HG02973 (cell line): ENCODE measurements at regions not wholly inside any gene's neighbourhood (a gene's known extent, or its start where the extent isn't known, plus 50 kb on each side); places are given as distances from the start of the nearest gene placed in this dataset.

ENCODE experiments used
- ATAC-seq: cut with Tn5 transposase; IDR thresholded peaks from one replicate; pipeline ENCODE4 v1.9.1; 2021; ENCODE audit warnings: moderate library complexity; ENCODE audit not compliant: unreplicated experiment

DNA sequence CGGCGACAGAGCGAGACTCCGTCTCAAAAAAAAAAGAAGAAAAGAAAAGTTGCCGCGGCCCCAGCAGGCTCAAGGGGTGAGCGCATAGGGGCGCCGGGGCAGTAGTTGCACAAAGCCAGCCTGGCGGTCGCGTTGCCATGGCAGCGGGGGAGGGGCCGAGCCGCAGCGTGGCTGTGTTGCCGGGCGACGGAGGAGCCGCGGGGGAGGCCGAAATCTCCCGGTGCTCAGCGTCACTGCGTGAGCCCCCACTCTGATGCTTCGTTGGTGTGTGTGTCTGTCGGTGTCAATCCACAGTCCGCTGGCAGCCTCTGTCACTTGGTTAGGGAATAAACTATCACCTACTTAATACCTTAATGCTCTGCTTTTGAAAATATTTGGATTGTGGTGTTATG, 82.9 kb upstream of the C1QTNF9B start:
- ATAC-seq, result peak; percentile 90

DNA sequence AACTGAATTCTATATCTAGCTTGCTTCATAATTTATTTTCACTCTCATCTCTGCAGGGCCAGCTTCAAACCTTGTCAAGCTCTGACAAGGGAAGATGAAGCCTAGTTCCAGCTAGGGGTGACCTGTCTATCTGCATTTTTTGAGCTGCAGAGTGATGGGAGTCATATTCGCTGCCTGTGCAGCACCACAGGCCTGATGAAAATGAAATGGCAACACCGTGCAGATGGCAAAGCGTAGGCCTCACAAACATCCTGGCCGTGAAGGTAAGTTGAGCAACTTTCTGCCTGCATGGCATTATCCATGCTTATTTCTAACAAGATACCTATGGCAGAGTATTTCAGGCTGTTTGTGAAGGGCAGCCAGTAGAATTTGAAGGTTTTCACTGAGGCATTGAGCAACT, 86.4 kb upstream of the C1QTNF9B start:
- no peak for ATAC-seq

DNA sequence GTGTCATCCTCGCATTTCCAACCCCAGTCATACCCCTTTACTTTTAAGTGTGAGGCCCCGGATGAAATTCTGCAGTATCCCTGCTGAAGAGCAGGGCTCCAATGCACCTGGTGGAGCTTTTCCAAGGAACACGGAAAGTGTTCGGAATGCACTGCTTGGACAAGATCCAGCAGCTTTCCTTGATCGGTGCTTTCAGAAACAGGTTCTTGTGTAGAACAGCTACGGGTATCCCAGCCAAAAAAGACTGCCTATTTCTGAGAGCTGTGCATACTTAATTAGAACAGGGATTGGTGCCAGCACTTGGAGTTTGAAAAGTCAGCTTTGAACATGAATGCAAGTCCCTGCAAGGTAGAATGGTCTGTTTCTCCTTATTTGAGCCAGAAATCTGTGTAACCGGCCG, 87.2 kb upstream of the C1QTNF9B start:
- no peak for ATAC-seq

DNA sequence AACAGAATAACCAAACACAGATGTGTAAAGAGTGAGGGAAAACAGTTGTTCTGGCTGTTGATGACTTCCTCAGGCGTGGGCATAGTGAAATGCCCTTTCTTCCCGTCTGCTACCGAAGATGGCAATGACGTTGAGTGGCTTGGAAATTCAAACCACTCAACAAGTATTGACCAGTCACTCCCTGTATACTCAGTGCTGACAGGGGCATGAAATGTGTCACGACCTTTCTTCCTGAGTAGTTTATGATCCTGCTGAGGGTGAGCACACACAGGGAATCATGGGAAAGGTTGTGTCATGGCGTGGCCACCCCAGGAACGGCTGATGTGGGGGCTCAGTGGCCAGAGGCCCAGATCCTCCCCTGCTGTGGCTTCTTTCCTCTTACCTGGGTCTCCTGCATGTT, 87.8 kb upstream of the C1QTNF9B start:
- ATAC-seq, result no peak

DNA sequence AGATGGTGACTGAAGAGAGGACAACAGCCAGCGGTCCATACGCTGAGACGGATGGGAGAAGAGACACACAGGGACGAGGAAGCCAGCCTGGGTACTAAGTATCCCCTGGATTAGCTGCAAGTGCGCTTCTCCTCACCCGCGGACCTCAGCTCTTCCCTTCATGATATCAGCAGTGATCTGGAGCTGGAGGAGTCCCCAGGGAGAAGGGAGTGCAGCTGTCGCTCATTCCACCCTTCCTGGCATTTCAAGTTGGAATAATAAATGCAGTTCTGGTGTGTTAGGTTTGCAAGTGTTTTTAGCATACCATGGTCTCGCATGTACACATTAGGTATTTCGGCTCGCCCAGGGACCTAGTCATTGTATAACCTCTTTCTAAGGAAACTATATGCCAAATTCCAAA, 88.5 kb upstream of the C1QTNF9B start:
- ATAC-seq, result no peak

DNA sequence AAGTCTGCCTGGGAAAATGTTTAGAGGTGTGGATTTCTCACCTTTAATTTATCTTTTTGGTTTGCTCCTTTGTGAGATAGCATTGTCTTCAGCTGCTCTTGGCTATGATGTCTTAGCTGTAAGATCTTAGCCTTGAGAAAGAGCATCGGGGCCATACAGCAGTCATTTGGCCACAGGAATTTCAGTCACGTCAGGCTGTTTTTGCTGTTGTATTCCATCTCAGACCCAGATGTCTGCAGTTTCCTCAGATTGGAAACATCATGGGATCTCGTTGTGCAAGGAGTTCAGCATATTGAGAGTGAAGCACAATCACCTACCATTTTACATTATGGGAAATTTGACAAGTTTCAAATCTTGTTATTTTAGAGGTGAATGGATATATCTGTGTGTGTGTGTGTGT, 89.3 kb upstream of the C1QTNF9B start:
- no peak for ATAC-seq

DNA sequence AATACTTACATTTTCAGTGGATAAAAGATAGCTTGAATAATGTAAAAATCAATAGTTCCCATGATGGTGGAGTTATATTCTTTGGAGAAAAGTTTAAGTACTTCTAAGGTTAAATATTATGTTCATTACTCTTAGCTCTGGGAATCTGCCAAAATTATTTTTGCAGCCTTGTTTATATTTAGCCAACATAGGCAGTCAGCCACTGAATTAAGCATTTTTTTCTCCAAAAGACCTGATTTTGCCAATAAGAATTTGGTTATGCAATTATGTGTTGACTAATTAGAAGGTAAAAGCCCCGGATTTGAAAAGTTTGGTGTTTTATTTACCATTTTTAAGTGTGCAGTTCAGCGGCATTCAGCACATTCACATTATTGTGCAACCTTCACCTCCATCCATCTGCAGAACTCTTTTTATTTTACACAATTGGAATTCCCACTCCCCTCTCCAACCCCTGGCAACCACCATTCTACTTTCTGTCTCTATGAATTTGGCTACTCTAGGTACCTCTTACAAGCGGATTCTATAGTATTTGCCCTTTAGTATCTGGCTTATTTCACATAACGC, 90.1 kb upstream of the C1QTNF9B start:
- no peak for ATAC-seq

DNA sequence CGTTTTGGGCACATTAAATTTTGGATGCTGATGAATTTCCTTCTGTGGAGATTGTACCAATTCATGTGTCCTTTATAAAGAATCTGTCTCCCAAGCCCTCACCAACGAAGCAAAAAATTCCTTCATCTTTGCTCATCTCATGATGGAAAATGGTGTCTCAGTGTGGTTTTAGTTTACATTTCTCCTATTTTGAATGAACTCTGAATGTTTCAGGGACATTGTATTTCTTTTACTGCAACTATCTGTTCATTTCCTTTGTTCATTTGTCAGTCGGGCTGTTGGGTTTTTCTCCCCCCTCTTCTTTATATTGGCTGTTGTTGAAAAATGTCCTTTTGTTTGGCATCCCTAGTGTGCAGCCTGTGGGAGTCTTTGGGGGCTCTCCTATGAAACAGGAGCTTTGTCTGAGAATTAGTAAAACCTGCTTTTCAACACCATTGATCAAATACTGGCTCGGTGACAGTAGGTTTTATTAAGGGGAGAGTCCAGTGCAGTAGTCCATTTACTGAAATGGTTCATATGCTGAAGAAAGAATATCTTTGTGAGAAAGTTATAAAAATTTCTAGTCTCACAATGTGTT, 91.3 kb upstream of the C1QTNF9B start:
- no peak for ATAC-seq

DNA sequence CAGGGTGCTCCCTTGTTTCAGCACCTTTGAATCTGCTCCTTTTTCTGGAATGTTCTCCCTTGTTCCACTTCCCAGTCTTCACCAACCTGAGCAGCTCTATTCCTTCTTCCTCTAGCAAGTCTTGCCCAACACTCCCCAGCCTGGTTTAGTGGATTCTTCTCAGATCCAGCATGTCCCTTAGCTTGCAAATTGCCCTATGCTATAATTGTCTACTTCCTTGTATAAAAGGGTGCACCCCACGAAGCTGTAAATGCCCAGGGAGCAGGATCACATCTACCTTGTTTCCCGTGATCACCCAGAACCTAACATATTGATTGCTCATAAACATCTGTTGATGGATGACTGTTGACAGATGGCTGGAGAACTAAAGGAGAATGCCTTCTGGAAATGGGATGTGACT, 93.2 kb upstream of the C1QTNF9B start:
- ATAC-seq, result no peak

DNA sequence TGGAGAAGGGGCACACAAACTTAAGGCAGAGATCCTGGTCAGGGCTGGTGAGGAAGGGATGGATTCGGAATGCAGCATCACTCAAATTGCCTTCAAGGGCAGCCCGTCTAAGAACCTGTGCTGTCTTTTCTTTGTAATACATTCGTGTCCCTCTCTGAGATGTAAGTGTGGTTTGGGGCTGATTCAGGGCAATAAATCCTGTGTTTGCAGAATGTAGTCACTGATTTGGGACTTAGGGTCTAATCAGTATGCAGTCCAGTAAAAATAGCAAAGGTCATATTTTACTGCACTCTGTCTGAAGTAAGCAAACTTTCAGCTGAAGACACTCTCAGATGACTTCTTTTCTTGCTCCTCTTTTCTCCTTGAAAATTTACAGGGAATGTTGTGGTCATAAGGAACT, 93.8 kb upstream of the C1QTNF9B start:
- ATAC-seq, result no peak

DNA sequence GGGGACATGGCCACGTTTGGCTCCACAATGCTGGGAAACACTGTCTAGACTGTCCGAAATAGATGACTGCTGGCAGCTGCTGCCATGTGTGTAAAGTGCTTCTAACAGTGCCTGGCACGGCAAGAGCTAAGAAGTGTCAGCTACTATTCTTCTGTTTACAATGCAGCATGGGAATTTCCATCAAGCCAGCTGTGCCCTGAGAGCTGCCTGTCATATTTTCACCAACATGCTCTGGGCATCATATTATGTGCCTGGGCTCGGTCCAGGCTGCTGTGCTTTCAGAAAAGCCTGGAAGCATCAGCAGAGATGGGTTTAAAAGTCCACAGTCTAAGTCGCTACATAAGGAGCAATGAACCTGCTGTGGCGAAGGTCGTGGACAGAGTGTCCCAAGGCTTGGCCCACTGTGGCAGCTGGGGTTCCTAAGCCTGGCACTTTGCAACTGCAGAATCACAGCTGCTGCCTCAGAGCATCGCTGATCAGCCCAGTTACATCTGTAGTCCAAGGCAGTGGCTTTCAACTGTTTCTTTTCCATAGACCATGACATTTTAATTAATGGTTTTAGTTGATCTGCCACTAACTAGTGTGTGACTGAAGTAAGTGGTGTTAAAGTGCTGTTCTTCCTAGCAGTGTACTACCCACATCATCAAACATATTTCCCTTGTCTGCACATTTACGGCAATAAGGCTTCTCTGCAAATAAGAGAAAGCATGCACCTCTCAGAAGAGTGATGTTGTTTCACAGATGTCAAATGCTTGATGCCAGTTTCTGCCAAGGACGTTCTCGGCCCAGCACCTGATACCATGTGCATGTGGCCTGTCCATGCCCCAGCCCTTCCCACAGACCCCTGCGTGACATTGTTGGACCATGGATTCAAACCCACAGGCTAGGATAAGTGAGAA, 95.7 kb upstream of the C1QTNF9B start:
- ATAC-seq, result no peak

DNA sequence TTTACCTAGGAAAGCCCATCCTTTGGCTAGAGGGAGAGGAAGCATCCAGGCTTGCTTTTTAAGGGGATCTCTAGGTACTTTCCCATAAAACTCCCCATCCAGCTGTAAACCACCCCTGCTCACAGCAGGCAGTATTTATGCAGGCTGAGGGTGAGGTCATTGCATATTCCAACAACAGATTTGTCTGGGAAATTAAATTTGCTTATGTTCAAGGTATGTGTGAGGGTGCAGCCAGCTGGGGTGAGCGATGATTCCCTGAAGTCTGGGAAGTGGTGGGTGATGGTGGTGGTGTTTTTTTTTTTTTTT, 96.3 kb upstream of the C1QTNF9B start:
- ATAC-seq, result no peak

DNA sequence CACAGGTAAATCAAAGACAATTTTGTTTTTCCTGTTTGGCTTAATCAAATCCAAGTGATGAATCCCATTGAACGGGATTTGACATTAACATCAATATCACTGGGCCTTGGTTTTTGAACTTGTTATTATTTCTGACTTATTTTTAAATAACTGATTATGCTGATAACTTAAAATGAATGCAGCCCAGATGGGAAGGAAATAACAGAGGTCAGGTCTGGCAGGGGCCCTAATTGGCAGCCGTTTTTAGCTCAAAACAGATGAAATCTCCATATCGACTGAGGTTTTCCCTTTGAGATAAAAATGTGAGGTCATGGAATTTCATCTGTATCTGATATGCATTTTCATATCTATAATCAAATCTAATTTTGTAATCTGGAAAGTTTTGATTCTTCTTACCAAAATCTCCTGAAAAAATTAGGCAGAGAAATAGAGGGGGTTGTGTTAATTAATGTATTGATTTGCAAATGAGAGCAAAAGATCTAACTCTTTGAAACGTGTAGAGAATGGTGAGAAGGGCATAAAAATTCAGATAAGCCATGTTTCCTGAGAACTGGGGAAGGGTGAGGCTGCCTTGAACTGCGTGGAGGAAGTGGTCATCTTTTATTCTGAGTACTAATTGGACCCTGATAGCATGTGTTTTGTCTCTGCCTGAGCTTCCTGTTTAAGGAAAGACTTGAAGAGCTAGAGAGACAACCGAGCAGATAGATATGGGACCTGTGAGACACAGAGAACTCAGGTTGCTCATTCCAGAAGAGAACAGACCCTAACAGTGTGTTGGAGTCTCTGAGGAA, 98.2 kb upstream of the C1QTNF9B start:
- ATAC-seq, result no peak

DNA sequence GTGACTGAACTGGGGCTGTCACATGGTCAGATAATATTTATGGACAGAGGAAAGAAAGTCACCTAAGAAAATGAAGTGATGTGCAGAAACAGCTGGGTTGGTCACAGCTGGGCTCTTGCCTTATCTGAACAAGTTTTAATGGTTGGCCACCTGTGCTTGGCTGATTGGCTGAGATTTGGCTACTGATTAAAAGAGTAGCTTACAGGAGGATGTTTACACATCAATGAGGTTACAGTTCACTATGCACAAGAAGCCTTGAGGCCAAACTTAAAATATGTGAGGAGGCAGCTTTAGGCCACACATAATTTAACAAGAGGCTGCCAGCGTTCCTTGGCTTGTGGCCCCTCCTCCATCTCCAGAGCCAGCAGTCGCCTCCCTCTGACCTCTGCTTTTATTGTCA, 99.2 kb upstream of the C1QTNF9B start:
- no peak for ATAC-seq

DNA sequence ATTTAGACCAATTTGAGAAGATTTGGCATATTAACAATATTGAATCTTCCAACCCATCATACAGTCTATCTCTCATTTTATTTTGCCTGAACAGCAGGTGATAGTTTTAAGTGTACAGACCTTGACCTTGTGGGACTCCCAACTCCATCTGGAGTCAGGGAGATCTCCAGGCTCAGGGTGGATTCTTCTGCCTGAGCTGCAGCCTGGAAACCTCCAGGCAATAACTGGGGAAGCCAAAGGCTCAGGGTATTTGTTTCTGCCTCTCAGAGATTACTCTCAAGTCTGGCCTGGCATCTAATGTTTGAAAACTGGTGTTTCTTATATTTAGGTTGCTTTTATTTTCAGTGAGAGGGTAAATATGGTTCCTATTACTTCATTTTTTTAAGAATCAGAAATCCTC, 102.1 kb upstream of the C1QTNF9B start:
- no peak for ATAC-seq

DNA sequence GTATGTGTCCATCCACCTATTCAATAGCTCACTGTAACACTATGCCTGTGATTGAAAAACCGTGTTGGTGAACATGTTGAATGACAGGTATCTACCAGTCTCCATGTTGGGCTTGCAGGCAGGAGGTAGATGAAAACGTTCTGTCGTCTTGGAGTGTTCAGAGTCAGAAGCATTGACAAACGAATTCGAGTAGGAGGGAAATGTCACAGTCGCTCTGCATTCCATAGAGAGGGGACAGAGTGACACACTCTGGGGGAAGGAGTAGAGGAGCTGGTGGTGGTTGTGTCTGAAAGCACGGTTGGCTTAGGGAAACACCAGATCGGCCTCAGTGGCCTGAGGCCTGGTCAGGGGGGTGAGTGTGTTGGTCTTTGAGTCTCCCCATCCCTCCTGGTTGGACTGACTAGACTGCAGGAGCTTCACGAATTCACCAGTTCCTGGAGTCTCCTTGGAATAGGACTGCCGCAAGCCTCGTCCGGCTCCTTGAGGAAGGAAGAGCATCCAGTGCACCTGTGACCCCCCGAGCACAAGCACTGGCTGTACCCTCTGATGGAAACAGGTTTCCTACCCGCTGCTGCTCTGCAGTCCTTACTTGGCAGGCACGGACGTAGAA, 105.0 kb upstream of the C1QTNF9B start:
- ATAC-seq, result no peak

DNA sequence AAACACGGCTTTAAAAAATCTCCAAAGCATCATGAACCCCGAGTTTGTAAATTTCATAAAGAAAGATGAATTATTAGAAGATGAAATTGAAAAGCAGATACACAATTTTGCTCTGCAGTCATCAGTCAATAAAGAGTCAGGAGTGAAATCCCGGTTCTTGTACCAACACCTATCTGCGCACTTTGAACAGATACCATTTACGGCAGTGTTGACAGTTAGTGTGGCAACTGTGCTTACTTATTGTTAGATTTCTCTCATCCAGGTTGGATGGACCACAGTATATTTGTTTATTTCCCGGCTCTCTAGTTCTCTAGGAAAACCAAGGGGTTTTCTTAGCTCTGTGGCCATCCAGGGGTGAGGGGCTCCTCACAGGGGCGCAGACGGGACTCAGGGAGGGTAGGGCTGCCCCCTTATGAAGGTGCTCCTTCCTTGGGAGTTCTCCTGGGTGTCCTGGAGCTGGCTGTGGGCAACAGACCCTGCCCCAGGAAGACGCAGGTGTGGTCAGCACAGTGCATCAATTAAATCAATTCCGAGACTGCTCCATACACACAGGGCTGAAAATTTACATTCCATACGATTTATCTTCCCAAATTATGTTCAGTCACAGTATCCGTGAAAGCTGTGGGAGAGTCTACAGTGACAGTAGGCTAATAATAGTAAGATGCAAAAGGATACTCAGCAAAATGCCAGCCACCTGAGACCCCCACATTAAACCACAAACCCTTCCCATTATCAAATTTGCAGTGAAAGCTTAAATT, 107.0 kb upstream of the C1QTNF9B start:
- no peak for ATAC-seq

DNA sequence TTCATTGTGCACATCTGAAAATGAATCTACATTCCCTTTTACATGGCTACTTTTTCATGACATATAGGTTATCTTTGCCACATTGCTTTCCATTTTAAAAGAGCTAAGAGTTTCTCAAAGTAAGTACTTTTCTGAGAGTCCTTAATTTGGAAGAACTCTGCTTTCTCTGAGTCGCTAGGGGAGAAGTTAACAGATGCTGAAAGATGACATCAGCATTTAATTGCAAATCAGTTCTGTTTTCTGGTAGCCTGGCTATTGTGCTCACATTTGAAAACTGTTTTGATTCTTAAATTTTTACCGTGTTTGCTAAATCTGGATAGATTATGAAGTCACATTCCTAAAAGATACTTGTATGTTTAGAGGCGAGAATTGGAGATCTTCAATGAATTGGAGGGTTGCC, 107.7 kb upstream of the C1QTNF9B start:
- no peak for ATAC-seq

DNA sequence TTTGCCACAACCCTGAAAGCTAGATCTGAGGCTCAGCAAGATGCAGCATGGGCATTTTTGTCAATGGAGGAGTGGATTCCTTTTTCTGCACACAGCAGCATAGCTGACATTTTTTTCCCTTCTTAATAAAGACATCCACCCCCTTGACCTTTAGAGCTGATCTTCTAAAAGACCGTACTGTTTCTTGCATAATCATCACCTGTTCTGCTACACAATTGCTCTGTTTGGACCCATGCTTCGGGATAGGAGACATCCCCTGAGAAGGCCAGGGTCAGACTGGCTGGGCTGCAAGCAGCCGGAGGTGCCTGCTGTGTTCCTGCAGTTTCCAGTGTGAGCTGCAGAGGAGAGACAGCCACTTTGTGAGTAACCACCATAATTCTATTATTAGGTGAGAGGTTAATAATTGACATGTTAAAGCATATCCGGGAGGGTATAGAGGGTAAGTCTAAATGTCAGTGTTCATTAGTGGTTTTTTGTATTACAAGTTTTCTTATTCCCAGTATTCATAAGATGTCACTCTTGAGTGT, 108.5 kb upstream of the C1QTNF9B start:
- ATAC-seq, result no peak

DNA sequence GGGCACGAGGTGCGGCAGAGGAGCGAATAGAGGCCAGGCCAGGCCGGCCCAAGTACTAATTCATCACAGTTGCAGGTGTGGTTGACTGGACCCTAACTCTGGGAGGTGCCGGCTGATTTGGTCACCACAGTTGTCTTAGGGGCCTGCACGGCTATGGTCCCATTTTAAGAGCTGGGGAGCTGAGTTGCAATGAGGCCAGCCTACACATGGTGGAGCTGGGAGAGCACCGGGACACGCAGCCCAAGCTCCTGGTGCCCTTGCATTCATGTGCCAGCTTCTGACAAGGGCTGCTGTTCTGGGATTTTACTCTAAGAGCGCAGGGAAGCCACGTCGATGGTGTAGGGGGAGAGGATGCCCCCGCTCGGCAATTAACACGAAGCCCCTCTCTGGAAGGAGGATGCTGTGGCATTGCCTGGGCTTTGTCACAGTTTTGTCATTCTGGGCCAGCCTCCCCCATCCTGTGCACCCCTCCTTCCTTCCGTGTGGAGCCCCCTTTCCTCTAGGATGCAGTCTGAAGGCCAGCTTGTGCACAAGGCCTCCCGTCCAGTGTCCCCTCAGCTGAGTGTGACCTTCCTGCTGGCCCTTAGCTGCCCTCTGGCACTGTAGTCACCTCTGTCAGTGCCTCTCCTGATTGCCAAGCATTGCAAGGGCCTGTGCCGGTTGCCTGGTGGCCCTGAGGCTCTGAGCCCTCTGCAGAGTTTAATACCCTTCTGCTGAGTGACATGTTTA, 109.4 kb upstream of the C1QTNF9B start:
- no peak for ATAC-seq
